KMS-11 (cell line): ENCODE measurements at regions not wholly inside any gene's neighbourhood (a gene's known extent, or its start where the extent isn't known, plus 50 kb on each side); places are given as distances from the start of the nearest gene placed in this dataset.
"Not testable (repeated sequence)": the region's sequence is repeated elsewhere in the genome, so short reads cannot be mapped to it uniquely, and the experiment has no call there.

Source experiments
- H2AFZ ChIP-seq: fragments of 200-600 bp; sonication (generic); 2 replicates; pipeline ENCODE4 v1.6.1; 2016; ENCODE audit warnings: antibody characterized with exemption, mixed run types, low read depth
- H3K27ac ChIP-seq: fragments of 200-600 bp; sonication (generic); 2 replicates; pipeline ENCODE4 v1.6.1; 2016; ENCODE audit warnings: mild to moderate bottlenecking, mixed run types
- H3K27me3 ChIP-seq: fragments of 200-600 bp; sonication (generic); 2 replicates; pipeline ENCODE4 v1.6.1; 2017; ENCODE audit warnings: mild to moderate bottlenecking, low read depth, mixed run types, moderate library complexity; ENCODE audit not compliant: insufficient read depth
- H3K36me3 ChIP-seq: fragments of 200-600 bp; sonication (generic); 2 replicates; pipeline ENCODE4 v1.6.1; 2017; ENCODE audit warnings: mild to moderate bottlenecking, mixed run types; ENCODE audit not compliant: insufficient read depth
- H3K4me1 ChIP-seq: fragments of 200-600 bp; sonication (generic); 2 replicates; pipeline ENCODE4 v1.6.1; 2016; ENCODE audit warnings: mild to moderate bottlenecking, low read depth, mixed run types; ENCODE audit not compliant: poor library complexity, severe bottlenecking
- H3K4me2 ChIP-seq: fragments of 200-600 bp; sonication (generic); 2 replicates; pipeline ENCODE4 v1.7.0; 2016; ENCODE audit warnings: mild to moderate bottlenecking, mixed run types
- H3K4me3 ChIP-seq: fragments of 200-600 bp; sonication (generic); IDR thresholded peaks from 2 replicates; pipeline ENCODE4 v1.6.1; 2017; ENCODE audit warnings: low read depth, low read length, mixed read lengths; ENCODE audit not compliant: insufficient read depth
- H3K79me2 ChIP-seq: fragments of 200-600 bp; sonication (generic); 2 replicates; pipeline ENCODE4 v1.6.1; 2016; ENCODE audit warnings: low read depth, mixed run types; ENCODE audit not compliant: insufficient read depth
- H3K9ac ChIP-seq: fragments of 200-600 bp; sonication (generic); 2 replicates; pipeline ENCODE4 v1.6.1; 2016; ENCODE audit warnings: mild to moderate bottlenecking, mixed run types
- H4K20me1 ChIP-seq: fragments of 200-600 bp; sonication (generic); 2 replicates; pipeline ENCODE4 v1.6.1; 2016; ENCODE audit warnings: mild to moderate bottlenecking, mixed run types; ENCODE audit not compliant: insufficient read depth
- CTCF ChIP-seq: fragments of 200-600 bp; sonication (generic); conservative IDR thresholded peaks from 2 replicates; pipeline ENCODE4 v1.6.1; 2017; ENCODE audit warnings: low read depth, mild to moderate bottlenecking, antibody characterized with exemption, low read length, moderate library complexity, mixed read lengths

- no peak overlapping the region for H3K4me3 ChIP-seq
- peaks cover 20% of the 10 kb centered on the region for H3K4me1 ChIP-seq
- H3K27ac ChIP-seq = no peak overlapping the region
- no peak overlapping the region for H3K9ac ChIP-seq
- H3K79me2 ChIP-seq = no peaks in the 10 kb centered on the region
- TF ChIP-seq CTCF = no peak
- H3K4me2 ChIP-seq = no peak overlapping the region
- no peaks in the 10 kb centered on the region for H3K27me3 ChIP-seq
- no peaks in the 10 kb centered on the region for H4K20me1 ChIP-seq
- no peak overlapping the region for H2AFZ ChIP-seq
- H3K36me3 ChIP-seq = no peaks in the 10 kb centered on the region
Measured at GRCh38 chr6:92683748-92684147, 735.6 kb downstream of the EPHA7 start.

GRCh38 chr6:92682516-92683398 lies 736.6 kb downstream of the EPHA7 start:
- H2AFZ ChIP-seq = no peak overlapping the region
- no peak overlapping the region for H3K9ac ChIP-seq
- H3K27ac ChIP-seq = no peak overlapping the region
- peaks cover 10% of the 10 kb centered on the region for H3K4me1 ChIP-seq
- no peak overlapping the region for H3K4me3 ChIP-seq
- no peaks in the 10 kb centered on the region for H3K27me3 ChIP-seq
- no peaks in the 10 kb centered on the region for H4K20me1 ChIP-seq
- no peak for TF ChIP-seq CTCF
- H3K79me2 ChIP-seq = no peaks in the 10 kb centered on the region
- no peak overlapping the region for H3K4me2 ChIP-seq
- H3K36me3 ChIP-seq = no peaks in the 10 kb centered on the region

GRCh38 chr6:92681401-92681800 lies 738.0 kb downstream of the EPHA7 start:
- H3K36me3 ChIP-seq = no peaks in the 10 kb centered on the region
- H3K4me1 ChIP-seq = no peaks in the 10 kb centered on the region
- TF ChIP-seq CTCF = no peak
- no peaks in the 10 kb centered on the region for H3K27me3 ChIP-seq
- H3K4me2 ChIP-seq = no peak overlapping the region
- H3K27ac ChIP-seq = no peak overlapping the region
- no peaks in the 10 kb centered on the region for H4K20me1 ChIP-seq
- no peak overlapping the region for H3K4me3 ChIP-seq
- H3K9ac ChIP-seq = no peak overlapping the region
- no peaks in the 10 kb centered on the region for H3K79me2 ChIP-seq
- H2AFZ ChIP-seq = no peak overlapping the region

- not testable (repeated sequence) for H3K79me2 ChIP-seq, H4K20me1 ChIP-seq, H3K4me1 ChIP-seq, H3K27me3 ChIP-seq, H2AFZ ChIP-seq, H3K4me3 ChIP-seq, H3K36me3 ChIP-seq, H3K9ac ChIP-seq, H3K4me2 ChIP-seq, H3K27ac ChIP-seq
Measured at GRCh38 chr6:92671462-92671861, 747.9 kb downstream of the EPHA7 start.

- Histone ChIP-seq H3K36me3 (no peaks in the 10 kb centered on the region), H3K27me3 (no peaks in the 10 kb centered on the region), H3K27ac (no peak overlapping the region), H3K4me3 (no peak overlapping the region), H3K4me2 (no peak overlapping the region), H3K79me2 (no peaks in the 10 kb centered on the region), H3K4me1 (no peaks in the 10 kb centered on the region), H2AFZ (no peak overlapping the region), H4K20me1 (no peaks in the 10 kb centered on the region), H3K9ac (no peak overlapping the region)
- no peak for TF ChIP-seq CTCF
Measured at GRCh38 chr6:92667843-92668242, 751.5 kb downstream of the EPHA7 start.
